Stimulated activated naive CD8-positive, alpha-beta T cell treated with anti-CD3 and anti-CD28 coated beads, Interleukin-15, Interleukin-2, amounts not matched to agents 100 ng/mL and 50 ng/mL, for 24 hours (primary cell): ENCODE measurements at regions not wholly inside any gene's neighbourhood (a gene's known extent, or its start where the extent isn't known, plus 50 kb on each side); places are given as distances from the start of the nearest gene placed in this dataset.

Experiments
- H3K27ac Mint-ChIP-seq: one replicate; pipeline ENCODE4 v1.8.0; 2021; ENCODE audit warnings: mild to moderate bottlenecking, mixed read lengths
- H3K27me3 Mint-ChIP-seq: one replicate; pipeline ENCODE4 v1.8.0; 2021; ENCODE audit warnings: mixed read lengths
- H3K36me3 Mint-ChIP-seq: one replicate; pipeline ENCODE4 v1.8.0; 2021; ENCODE audit warnings: low read depth, mixed read lengths
- H3K4me1 Mint-ChIP-seq: one replicate; pipeline ENCODE4 v1.8.0; 2021; ENCODE audit warnings: low read depth, mixed read lengths
- H3K4me3 Mint-ChIP-seq: one replicate; pipeline ENCODE4 v1.8.0; 2021; ENCODE audit warnings: mild to moderate bottlenecking, mixed read lengths
- H3K9me3 Mint-ChIP-seq: one replicate; pipeline ENCODE4 v1.8.0; 2021; ENCODE audit warnings: mixed read lengths

DNA sequence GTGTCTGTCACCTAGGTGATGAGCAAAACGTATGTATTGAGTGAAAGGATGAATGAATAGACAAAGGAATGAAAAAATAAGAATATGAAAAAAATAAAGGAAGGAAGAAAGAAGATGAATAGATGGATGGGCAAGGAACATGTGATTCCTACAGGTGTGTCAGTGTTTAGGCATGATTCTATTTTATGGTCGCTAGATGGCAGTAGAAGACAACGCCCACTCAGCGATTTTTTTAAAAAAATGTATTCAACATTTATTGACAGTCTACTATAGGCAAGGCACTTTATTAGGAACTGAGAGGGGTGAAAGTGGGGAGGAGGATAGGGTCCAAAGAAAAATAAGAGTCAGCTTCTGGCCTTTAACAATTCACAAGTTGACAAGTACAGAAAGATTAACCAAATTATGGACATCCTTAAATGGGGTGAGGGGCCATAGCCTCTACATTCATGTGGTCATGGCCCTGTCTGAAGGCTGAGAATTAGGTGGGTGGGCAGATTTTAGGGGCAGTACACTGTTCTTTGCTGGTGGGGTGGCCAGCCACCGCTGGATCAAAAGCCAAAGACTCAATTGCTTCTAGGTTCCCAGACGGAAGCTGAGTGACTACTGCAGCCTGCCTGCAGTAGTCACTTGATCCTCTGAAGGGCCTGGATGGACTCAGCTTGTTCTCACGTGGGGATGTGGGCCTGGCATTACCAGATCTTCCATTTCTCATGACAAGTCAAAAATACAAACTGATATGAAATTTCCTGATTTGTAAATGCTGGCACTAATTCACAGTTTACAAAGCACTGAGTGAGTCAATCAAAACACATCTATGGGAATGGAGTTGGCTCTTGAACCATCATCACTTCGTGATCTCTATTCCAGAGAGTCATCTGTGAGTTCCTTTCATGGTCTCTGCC is 83.9 kb downstream of the FASLG start:
- Mint-ChIP-seq H3K4me3 (no peak overlapping the region), H3K27ac (peak overlapping the region; percentile 27), H3K4me1 (peaks cover 31% of the 10 kb centered on the region), H3K9me3 (no peaks in the 10 kb centered on the region), H3K36me3 (no peaks in the 10 kb centered on the region), H3K27me3 (peaks cover 20% of the 10 kb centered on the region)

DNA sequence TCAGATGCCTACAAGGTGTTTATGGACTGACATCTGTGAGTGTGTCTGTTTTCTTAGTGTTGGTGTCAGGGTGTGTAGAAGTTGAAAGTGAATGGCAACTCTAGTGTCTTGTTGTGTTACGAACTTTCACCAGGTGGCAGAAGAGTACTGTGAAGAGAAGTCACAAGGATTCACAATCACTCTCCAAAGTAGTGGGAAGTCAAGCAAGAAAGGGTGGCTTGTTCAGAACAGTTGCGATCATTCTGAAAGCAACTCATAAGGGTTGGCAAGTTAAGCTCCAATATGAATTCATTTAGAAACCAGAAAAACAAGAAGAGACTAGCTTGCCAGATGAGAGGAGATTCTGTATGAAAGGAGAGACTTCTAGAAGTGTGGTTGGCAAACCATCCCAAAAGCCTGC is 86.1 kb downstream of the FASLG start:
- H3K27ac Mint-ChIP-seq: peak overlapping the region; percentile 57
- no peak overlapping the region for H3K4me3 Mint-ChIP-seq
- no peaks in the 10 kb centered on the region for H3K9me3 Mint-ChIP-seq
- H3K36me3 Mint-ChIP-seq: no peaks in the 10 kb centered on the region
- peaks cover 31% of the 10 kb centered on the region for H3K4me1 Mint-ChIP-seq
- peaks cover 21% of the 10 kb centered on the region for H3K27me3 Mint-ChIP-seq

DNA sequence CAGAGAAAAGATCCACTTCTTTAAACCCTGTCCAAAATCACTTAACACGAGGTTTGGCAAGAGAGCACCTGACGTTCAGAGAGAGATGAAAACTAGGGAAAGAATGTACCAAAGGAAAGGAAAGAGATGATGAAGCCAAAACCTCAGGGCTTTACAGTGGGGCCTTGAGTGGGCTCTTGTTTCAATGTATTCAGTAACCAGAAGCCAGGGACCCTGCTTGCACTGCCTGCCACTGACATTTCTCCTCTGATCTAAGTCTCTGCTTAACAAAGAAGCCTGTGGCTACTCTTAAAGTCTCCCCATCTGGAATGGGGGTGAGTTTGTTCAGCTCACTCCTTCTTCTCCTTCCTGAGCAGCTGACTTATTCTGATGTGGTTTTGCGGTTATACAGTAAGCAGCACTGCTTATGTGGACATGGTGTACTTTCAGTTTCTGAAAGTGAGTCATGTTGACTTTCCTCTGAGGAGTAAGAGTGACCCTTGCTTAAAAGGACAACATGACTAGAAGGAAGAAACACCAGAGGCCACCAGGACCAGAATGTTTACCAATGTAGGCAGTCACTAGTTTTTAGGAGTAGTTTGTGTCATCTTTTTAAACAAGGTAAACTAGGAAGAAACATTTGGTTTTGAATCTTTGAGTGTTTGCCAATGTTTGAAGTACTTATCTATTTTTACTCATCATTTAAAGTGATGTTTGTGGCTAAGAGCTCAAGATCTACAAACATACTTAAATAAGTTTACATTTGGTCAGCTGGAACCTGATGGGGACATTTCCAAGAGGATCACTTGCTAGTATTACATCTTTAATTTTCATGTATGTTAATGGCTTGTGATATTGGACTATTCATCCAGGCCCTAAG is 87.4 kb downstream of the FASLG start:
- peaks cover 24% of the 10 kb centered on the region for H3K27me3 Mint-ChIP-seq
- H3K27ac Mint-ChIP-seq: peak overlapping the region; percentile 77
- no peaks in the 10 kb centered on the region for H3K9me3 Mint-ChIP-seq
- H3K4me1 Mint-ChIP-seq: peaks cover 31% of the 10 kb centered on the region
- H3K36me3 Mint-ChIP-seq: no peaks in the 10 kb centered on the region
- H3K4me3 Mint-ChIP-seq: peak overlapping the region; percentile 9

DNA sequence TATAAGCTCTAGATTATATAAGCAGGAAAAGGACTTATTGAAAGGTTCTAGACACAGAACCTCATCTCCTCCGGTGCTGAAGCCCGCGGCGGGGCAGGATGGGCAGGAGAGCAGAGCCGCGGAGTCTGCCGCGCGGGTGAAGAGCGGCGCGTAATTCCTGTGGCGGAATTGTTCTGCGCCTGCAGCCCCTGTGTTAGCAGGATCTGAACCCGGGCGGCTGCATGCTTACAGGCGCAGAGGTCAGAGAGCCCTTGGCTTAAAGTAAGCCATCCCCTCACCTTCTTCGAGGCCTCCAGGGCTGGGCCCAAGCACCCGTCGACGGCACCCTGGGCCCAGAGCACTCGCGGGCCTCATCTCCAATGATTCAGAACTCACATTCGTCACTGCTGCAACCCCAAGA is 89.3 kb downstream of the FASLG start:
- peaks cover 31% of the 10 kb centered on the region for H3K4me1 Mint-ChIP-seq
- H3K27me3 Mint-ChIP-seq: peaks cover 17% of the 10 kb centered on the region
- H3K36me3 Mint-ChIP-seq: no peaks in the 10 kb centered on the region
- H3K27ac Mint-ChIP-seq: no peak overlapping the region
- no peak overlapping the region for H3K4me3 Mint-ChIP-seq
- H3K9me3 Mint-ChIP-seq: no peaks in the 10 kb centered on the region

DNA sequence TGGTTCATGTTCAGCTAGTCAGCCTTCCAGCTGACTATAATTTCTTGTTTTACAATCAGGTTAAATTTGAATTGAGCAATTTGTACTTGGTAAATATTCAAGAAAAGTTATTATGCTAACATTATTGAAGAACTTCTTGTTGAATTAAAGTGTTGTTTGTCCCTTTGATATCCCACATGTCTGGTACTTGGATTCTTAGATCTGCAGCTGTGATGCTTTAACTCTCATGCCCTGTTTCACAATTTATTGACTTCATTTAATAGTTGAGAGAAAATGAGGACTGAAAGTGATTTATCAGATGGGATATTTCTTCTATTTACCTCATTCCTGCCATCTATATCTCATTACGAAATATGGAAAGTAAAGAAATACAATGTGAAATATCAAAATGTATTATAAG is 92.8 kb downstream of the FASLG start:
- Mint-ChIP-seq H3K36me3 (no peaks in the 10 kb centered on the region), H3K27me3 (peaks cover 31% of the 10 kb centered on the region), H3K4me1 (peaks cover 44% of the 10 kb centered on the region), H3K4me3 (no peak overlapping the region), H3K9me3 (no peaks in the 10 kb centered on the region), H3K27ac (no peak overlapping the region)

DNA sequence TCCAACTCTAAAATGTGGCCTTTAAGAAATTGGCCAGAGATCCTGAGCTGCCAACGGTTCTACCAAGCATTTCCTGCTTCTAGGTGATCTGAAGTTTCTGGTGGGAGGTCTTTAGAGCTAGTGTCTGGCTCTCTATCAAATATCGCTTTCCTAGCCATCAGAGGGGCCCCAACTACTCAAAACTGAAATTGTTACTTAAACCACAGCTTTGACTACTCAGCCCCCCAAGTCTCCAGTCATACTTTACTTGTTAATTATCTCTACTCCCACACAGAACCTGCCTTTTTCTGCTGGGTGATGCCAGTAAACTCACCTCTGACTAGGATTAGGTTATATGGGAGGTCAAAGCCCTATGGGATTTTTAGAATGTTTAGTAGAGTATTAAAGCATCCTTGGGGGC is 95.1 kb downstream of the FASLG start:
- Mint-ChIP-seq H3K27me3 (peaks cover 34% of the 10 kb centered on the region), H3K36me3 (no peaks in the 10 kb centered on the region), H3K27ac (no peak overlapping the region), H3K4me1 (peaks cover 54% of the 10 kb centered on the region), H3K4me3 (no peak overlapping the region), H3K9me3 (no peaks in the 10 kb centered on the region)

DNA sequence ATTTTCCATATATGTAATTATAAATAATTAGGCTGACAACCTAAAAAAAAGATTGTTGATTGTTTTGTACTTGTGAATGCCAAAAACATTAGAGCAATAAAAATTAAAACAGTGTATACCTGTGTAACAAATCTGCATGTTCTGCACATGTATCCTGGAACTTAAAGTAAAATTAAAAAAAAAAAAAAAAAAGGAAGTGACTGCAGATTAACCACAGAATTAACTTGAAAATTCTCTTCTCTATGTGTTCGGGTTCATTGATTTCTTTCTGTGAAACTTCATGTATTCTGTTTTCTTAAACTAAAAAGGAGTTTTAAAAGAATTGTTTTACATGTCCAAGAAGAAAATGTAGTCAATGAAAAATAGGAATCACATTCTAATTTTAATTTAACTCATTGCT is 95.7 kb downstream of the FASLG start:
- Mint-ChIP-seq H3K4me3 (no peak overlapping the region), H3K27me3 (peaks cover 31% of the 10 kb centered on the region), H3K4me1 (peaks cover 58% of the 10 kb centered on the region), H3K36me3 (no peaks in the 10 kb centered on the region), H3K27ac (no peak overlapping the region), H3K9me3 (no peaks in the 10 kb centered on the region)

DNA sequence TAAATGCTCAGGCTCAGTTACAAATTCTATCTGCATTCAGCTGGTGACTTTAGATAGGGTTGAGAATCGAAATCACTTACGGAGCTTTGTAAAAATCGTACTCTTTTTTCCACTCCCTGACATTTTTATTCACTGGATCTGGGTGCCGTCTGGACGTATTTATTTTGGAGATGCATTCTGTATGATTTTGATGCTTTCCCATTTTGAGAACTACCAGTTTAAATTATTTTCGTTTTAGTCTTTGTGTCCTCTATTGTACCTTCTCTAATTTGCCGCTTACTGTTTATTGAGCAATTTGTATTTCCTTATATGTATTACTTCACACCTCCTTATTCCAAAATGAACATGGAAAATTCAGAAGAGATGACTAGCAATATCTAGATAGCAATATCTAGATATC is 96.2 kb downstream of the FASLG start:
- H3K36me3 Mint-ChIP-seq: no peaks in the 10 kb centered on the region
- H3K27me3 Mint-ChIP-seq: peaks cover 30% of the 10 kb centered on the region
- H3K27ac Mint-ChIP-seq: peak overlapping the region; percentile 19
- peaks cover 61% of the 10 kb centered on the region for H3K4me1 Mint-ChIP-seq
- H3K4me3 Mint-ChIP-seq: no peak overlapping the region
- H3K9me3 Mint-ChIP-seq: no peaks in the 10 kb centered on the region

DNA sequence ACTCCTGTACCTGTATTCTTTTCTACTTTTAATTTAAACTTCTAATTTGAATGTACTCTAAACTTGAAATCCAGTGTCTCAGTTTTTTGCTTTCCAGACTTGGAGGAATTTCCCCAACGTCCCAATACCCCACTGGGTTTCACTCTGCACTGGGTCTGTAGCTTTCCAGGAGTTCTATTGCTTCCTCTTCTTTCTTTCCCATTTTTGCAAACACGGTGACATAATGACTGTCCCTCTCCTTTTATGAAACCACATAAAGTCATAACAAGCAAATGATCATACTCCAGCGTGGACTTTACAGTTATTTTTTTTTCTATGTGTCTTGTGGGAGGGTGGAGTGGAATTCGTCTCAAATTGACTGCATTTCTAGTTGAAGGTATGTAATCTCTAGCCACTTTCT is 97.1 kb downstream of the FASLG start:
- peak overlapping the region; percentile 38 for H3K4me3 Mint-ChIP-seq
- H3K27me3 Mint-ChIP-seq: peaks cover 33% of the 10 kb centered on the region
- no peaks in the 10 kb centered on the region for H3K36me3 Mint-ChIP-seq
- peaks cover 70% of the 10 kb centered on the region for H3K4me1 Mint-ChIP-seq
- H3K9me3 Mint-ChIP-seq: no peaks in the 10 kb centered on the region
- no peak overlapping the region for H3K27ac Mint-ChIP-seq

DNA sequence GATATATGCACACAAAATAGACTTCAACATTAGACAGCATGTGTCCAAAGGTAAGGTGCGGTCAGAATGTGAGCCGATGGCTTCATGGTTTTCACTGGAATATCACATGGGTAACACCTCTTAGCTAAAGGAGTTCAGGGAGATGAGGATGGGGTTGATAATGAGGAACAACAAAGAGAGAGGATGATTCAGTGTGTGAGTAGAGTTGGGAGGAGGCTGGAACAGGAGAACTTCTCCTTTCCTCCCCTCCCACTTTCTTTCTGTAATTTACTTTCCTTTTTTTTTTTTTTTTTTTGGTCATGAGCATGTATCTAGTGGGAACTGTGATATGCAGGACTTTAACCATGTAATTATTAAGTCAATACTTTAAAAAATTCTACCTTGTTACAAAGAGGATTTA is 99.4 kb downstream of the FASLG start:
- Mint-ChIP-seq H3K4me1 (peaks cover 91% of the 10 kb centered on the region), H3K9me3 (no peaks in the 10 kb centered on the region), H3K27ac (peak overlapping the region; percentile 18), H3K27me3 (peaks cover 23% of the 10 kb centered on the region), H3K36me3 (no peaks in the 10 kb centered on the region), H3K4me3 (no peak overlapping the region)

DNA sequence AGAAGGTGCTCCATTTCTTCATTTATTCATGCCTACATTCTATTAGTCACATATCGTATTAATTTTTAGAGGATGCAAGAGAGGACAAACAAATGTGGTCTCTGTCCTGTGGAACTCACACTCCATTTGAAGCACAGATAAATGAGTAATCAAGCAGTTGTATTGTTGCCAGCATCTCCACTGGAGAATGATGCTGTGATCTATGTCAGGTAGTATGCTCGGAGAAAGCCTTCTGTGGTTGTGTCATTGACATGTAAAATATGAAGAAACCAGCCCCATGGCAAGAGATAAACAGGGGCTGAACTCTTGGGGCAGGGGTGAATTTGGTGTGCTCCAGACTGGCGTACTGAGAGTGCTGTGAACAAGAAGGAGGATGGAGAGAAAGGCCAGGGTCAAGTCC is 101.2 kb downstream of the FASLG start:
- Mint-ChIP-seq H3K9me3 (no peaks in the 10 kb centered on the region), H3K27me3 (peaks cover 23% of the 10 kb centered on the region), H3K36me3 (no peaks in the 10 kb centered on the region), H3K4me3 (no peak overlapping the region), H3K4me1 (peaks cover 93% of the 10 kb centered on the region), H3K27ac (no peak overlapping the region)

DNA sequence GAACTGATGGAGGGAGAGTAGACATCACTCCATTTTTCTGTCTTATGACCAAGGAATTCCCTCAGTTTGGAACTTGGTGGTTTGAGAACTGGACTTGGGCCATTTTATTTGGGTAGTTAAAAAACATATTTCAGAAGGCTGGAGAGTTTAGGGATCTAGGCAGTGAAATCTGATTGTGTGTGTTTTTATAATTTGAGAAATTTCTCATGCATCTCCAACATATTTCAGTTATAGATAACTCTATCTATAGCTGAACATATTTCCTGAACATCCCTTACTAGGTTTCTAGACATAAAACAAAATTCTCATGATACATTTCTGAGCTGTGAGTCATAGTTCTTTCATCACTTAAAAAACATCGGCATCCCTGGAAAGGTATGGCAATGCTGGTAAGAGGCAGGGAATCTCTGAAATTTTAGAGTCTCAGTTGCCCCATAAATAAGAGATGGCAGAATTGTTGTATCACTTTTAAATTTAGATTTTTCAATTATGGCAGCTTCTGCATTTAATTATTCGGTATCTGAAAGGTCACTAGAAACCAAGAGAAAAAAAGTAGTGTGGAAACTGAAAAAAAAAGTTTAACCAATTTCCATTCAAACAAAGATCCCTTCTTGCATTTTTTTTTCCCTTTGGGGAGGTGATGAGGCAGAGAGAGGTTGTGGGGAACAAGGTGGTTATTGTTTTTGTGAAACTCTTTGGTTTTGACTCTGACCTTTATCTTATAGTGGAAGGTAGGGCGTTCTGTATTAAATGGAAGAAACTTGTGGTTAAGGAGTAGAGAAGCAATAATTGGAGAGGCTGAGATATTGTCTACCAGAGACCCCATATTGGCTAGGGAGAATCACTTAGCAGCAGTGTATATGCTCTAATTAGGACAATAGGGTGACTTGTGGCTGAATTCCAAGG is 102.9 kb downstream of the FASLG start:
- H3K36me3 Mint-ChIP-seq: no peaks in the 10 kb centered on the region
- H3K4me1 Mint-ChIP-seq: peaks cover 82% of the 10 kb centered on the region
- peak overlapping the region; percentile 89 for H3K27ac Mint-ChIP-seq
- H3K9me3 Mint-ChIP-seq: no peaks in the 10 kb centered on the region
- H3K4me3 Mint-ChIP-seq: peak overlapping the region; percentile 60
- peaks cover 10% of the 10 kb centered on the region for H3K27me3 Mint-ChIP-seq

DNA sequence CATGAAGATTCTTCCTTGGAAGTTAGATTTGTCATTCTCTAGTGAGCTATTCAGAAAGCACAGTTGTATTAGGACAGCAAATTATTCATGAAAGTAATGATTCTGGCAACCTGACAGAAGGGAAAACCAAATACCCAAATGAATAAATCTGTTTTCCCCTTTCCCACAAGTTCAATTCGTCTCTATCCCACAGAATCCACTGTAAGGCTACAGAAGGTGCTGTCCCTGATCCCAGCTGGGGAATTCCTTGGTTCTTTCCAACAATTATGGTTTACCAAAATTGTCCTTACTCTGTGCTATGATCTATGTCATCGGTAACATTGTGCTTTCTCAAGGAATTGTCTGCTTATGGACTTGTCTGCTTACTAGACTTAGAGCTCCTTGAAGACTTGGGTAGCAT is 104.2 kb downstream of the FASLG start:
- Mint-ChIP-seq H3K4me3 (no peak overlapping the region), H3K4me1 (peaks cover 70% of the 10 kb centered on the region), H3K27ac (peak overlapping the region; percentile 59), H3K27me3 (peaks cover 4% of the 10 kb centered on the region), H3K9me3 (no peaks in the 10 kb centered on the region), H3K36me3 (no peaks in the 10 kb centered on the region)

DNA sequence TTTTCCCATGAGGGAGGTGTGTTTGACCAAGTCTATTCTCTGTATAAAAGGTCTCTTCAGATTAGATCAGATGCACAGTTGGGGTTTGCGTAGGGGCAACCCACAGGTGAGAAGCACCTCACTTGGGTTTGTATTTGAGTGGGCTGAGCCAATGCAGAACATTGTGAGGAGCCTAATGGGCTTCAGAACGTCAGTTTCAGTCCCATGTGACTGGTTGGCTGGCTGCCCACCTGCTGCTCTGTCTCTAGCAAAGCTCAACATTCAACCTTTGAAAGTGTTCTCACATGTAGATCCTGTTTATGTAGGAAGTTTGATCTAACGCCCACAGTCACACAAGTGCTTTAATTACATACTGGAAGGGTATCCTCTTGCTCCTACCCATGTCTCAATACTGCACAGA is 105.5 kb downstream of the FASLG start:
- Mint-ChIP-seq H3K4me1 (peaks cover 58% of the 10 kb centered on the region), H3K4me3 (no peak overlapping the region), H3K27ac (no peak overlapping the region), H3K27me3 (peaks cover 4% of the 10 kb centered on the region), H3K9me3 (no peaks in the 10 kb centered on the region), H3K36me3 (no peaks in the 10 kb centered on the region)
